T-cell (primary cell): ENCODE measurements at regions not wholly inside any gene's neighbourhood (a gene's known extent, or its start where the extent isn't known, plus 50 kb on each side); places are given as distances from the start of the nearest gene placed in this dataset.

ENCODE experiments used
- ATAC-seq, 4 experiments: fragments of 200-7000 bp in 3 of 4; fragments of 150-1000 bp in 1 of 4; cut with Tn5 transposase; replicated peaks in 1 of 4; 1 replicate in 3 of 4; 2 replicates in 1 of 4; pipeline ENCODE4 v1.10.0; 2021; ENCODE audit warnings: moderate library complexity in 3 of 4, mild to moderate bottlenecking in 2 of 4, moderate number of reproducible peaks in 1 of 4
- CTCF ChIA-PET, 2 donors: fragments of 300-600 bp; sonication (Branson Sonifier 250); formaldehyde crosslinking; loops; one replicate each; lab custom pipeline; 2022; ENCODE audit warnings: antibody characterized with exemption in 2 of 2; lab: Charles Lee
- POLR2A ChIA-PET, 2 donors: fragments of 300-600 bp; sonication (Branson Sonifier 250); formaldehyde crosslinking; loops; one replicate each; lab custom pipeline; 2022; ENCODE audit warnings: antibody characterized with exemption in 2 of 2; lab: Charles Lee
- DNase-seq, 35 experiments: peaks; one replicate each; pipeline versions ENCODE4 v3.0.0 to v3.0.0-alpha.2; 2013 to 2023
- H3K27ac ChIP-seq: one replicate; pipeline ENCODE4 v1.5.1; 2013; ENCODE audit warnings: low read length
- H3K27me3 ChIP-seq, 2 experiments: replicated peaks in 1 of 2; 1 replicate in 1 of 2; 2 replicates in 1 of 2; pipeline versions ENCODE4 v1.6.1 to v1.7.0; 2013; ENCODE audit warnings: low read length in 1 of 2, mixed read lengths in 1 of 2; ENCODE audit not compliant: control insufficient read depth in 2 of 2, insufficient read depth in 2 of 2; ENCODE audit errors: extremely low read depth in 1 of 2
- H3K36me3 ChIP-seq, 2 donors: 1 replicate in 1 of 2; 2 replicates in 1 of 2; pipeline versions ENCODE4 v1.6.1 to v1.7.0; 2013; ENCODE audit warnings: low read length in 1 of 2; ENCODE audit not compliant: control insufficient read depth in 2 of 2, insufficient read depth in 1 of 2; ENCODE audit errors: extremely low read depth in 1 of 2
- H3K4me1 ChIP-seq, 2 experiments: 1 replicate in 1 of 2; 2 replicates in 1 of 2; pipeline versions ENCODE4 v1.6.1 to v1.7.0; 2013; ENCODE audit warnings: low read length in 2 of 2, mixed read lengths in 1 of 2; ENCODE audit not compliant: insufficient read depth in 2 of 2, control insufficient read depth in 1 of 2; ENCODE audit errors: extremely low read depth in 1 of 2
- H3K4me3 ChIP-seq, 2 donors: 1 replicate in 1 of 2; 2 replicates in 1 of 2; pipeline versions ENCODE4 v1.5.1 to v1.7.0; 2013; ENCODE audit warnings: mild to moderate bottlenecking in 2 of 2, low read length in 1 of 2, moderate library complexity in 1 of 2; ENCODE audit not compliant: control insufficient read depth in 1 of 2; ENCODE audit errors: extremely low read depth in 1 of 2
- H3K9me3 ChIP-seq: 2 replicates; pipeline ENCODE4 v1.7.0; 2013
- H3K27ac Mint-ChIP-seq, 2 donors: one replicate each; pipeline ENCODE4 v1.8.0; 2020 to 2021; ENCODE audit warnings: mild to moderate bottlenecking in 2 of 2, mixed read lengths in 2 of 2
- H3K27me3 Mint-ChIP-seq, 2 donors: one replicate each; pipeline ENCODE4 v1.8.0; 2021 to 2022; ENCODE audit warnings: mixed read lengths in 2 of 2
- H3K36me3 Mint-ChIP-seq: one replicate; pipeline ENCODE4 v1.8.0; 2021; ENCODE audit warnings: mixed read lengths
- H3K4me1 Mint-ChIP-seq, 3 donors: one replicate each; pipeline ENCODE4 v1.8.0; 2020 to 2022; ENCODE audit warnings: mixed read lengths in 3 of 3, mild to moderate bottlenecking in 1 of 3
- H3K4me3 Mint-ChIP-seq, 3 donors: one replicate each; pipeline ENCODE4 v1.8.0; 2020 to 2022; ENCODE audit warnings: mild to moderate bottlenecking in 3 of 3, mixed read lengths in 3 of 3, moderate library complexity in 3 of 3
- H3K9me3 Mint-ChIP-seq, 3 donors: one replicate each; pipeline ENCODE4 v1.8.0; 2020 to 2022; ENCODE audit warnings: mixed read lengths in 3 of 3
- WGBS: methylation state at CpG from one replicate; pipeline ENCODE4 v1.1.5; 2013; ENCODE audit warnings: missing lambda C conversion rate; ENCODE audit not compliant: insufficient coverage; 5-methylcytosine and 5-hydroxymethylcytosine counted together

DNA sequence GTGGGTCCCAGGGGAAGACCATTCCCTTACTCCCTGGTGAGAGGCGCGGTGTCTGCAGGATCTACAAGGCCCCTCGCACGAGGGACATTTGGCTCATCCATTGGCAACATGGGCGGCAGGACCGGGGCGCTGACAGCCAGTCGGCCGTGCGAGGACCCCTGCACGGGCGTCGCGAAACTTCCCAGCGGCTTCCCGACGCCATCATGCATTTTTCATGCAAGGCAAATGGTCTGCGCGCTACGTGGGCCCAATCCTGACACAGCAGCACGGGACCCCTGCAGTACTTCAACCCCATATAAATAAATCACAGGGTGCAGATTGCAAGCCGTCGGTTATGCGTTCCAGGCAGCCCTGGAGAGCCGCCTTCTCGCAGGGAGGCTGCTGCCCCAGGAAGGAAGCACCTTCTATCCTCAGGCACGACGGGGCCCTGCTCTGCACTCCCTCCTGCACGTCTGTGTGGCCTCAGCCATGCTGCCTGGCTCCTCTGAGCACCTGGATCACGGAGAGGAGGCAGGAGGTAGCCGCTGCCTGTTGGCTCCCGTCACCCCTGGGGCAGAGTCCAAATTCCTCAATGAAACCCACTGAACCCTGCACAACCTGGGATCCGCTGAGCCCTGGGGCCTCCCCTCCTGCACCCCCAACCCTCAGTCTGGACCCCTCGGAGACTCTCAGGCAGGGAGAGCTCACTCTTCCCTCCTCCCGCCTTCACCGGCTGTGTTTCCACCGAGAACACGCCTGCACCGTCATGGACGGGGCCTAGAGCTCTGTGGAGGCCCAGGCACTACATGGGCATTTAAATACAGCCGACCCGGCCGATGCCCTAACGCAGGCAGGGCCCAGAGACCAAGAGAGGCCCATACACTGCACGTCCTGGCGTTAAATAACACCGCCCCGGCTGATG, 90.5 kb downstream of the PDGFA start:
- DNase-seq = no peak
- H3K4me3 ChIP-seq = no peak overlapping the region
- H3K27ac ChIP-seq = no peak overlapping the region
- H3K27ac Mint-ChIP-seq = no peak overlapping the region
- no peaks in the 10 kb centered on the region for H3K4me1 Mint-ChIP-seq
- no peaks in the 10 kb centered on the region for H3K27me3 Mint-ChIP-seq
- H3K27me3 ChIP-seq = peaks cover 0 to 16% of the 10 kb centered on the region in 2 experiments
- no peaks in the 10 kb centered on the region for H3K9me3 ChIP-seq
- POLR2A ChIA-PET = no interaction called here
- no peaks in the 10 kb centered on the region for H3K36me3 Mint-ChIP-seq
- ATAC-seq = no peak
- no peaks in the 10 kb centered on the region for H3K4me1 ChIP-seq
- WGBS = 89% methylated on average over 46 of the region's 48 CpGs
- H3K36me3 ChIP-seq = no peaks in the 10 kb centered on the region
- CTCF ChIA-PET = no interaction called here
- no peak overlapping the region for H3K4me3 Mint-ChIP-seq
- no peaks in the 10 kb centered on the region for H3K9me3 Mint-ChIP-seq

DNA sequence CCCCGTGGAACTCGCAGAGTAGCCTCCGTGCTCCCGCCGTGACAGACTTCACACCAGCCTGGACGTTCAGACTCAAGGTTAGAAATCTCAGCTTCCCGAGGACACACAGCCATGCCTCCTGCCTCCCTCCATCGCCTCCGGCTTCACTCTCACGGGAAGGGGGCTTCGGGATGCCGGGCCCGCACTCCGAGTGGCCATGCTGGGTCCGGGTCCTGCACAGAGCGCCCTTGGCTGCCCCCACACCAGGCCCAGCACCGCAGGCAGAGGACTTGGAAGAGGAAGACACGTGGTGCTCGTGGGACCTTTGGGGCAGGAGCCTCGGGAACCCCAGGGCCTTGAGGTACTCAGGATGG, 89.8 kb downstream of the PDGFA start:
- Histone ChIP-seq H3K9me3 (no peaks in the 10 kb centered on the region), H3K27ac (no peak overlapping the region), H3K4me1 (peaks cover 0 to 1% of the 10 kb centered on the region in 2 experiments), H3K36me3 (no peaks in the 10 kb centered on the region), H3K4me3 (no peak overlapping the region), H3K27me3 (peaks cover 0 to 16% of the 10 kb centered on the region in 2 experiments)
- 88% methylated on average over 20 of the region's 20 CpGs for WGBS
- Mint-ChIP-seq H3K9me3 (no peaks in the 10 kb centered on the region), H3K36me3 (no peaks in the 10 kb centered on the region), H3K27me3 (no peaks in the 10 kb centered on the region), H3K4me3 (no peak overlapping the region), H3K4me1 (no peaks in the 10 kb centered on the region), H3K27ac (no peak overlapping the region)
- ATAC-seq (no peak), DNase-seq (no peak)
- ChIA-PET CTCF (no interaction called here), POLR2A (no interaction called here)

DNA sequence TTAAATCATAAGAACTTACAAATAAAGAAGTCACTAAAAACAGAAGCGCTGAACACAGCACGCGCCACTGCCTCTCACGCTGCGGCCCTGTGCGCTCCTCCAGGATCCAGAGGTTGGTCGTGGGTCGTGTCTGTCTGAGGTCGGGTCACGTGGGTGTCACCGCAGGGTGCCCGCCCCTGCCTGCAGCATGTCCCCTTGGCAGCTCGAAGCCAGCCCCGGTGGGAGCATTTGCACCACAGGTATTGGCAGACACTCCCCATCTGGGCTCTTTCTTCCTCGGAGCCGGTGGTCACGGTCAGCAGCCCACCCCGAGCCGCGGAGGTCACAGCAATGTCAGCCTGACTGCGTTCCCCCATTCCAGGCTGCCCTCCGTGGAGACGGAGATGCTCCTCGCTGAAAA, 88.6 kb downstream of the PDGFA start:
- Mint-ChIP-seq H3K4me1 (peaks cover 0 to 4% (median 0%) of the 10 kb centered on the region in 3 donors), H3K4me3 (no peak overlapping the region), H3K36me3 (no peaks in the 10 kb centered on the region), H3K27ac (no peak overlapping the region), H3K9me3 (no peaks in the 10 kb centered on the region), H3K27me3 (no peaks in the 10 kb centered on the region)
- CTCF ChIA-PET = no interaction called here
- H3K36me3 ChIP-seq = no peaks in the 10 kb centered on the region
- H3K27me3 ChIP-seq = peaks cover 0 to 16% of the 10 kb centered on the region in 2 experiments
- no peak for DNase-seq
- no peak overlapping the region for H3K4me3 ChIP-seq
- 91% methylated on average over 21 of the region's 24 CpGs for WGBS
- POLR2A ChIA-PET = no interaction called here
- no peak overlapping the region for H3K27ac ChIP-seq
- no peak for ATAC-seq
- no peaks in the 10 kb centered on the region for H3K9me3 ChIP-seq
- H3K4me1 ChIP-seq = peaks cover 0 to 9% of the 10 kb centered on the region in 2 experiments

DNA sequence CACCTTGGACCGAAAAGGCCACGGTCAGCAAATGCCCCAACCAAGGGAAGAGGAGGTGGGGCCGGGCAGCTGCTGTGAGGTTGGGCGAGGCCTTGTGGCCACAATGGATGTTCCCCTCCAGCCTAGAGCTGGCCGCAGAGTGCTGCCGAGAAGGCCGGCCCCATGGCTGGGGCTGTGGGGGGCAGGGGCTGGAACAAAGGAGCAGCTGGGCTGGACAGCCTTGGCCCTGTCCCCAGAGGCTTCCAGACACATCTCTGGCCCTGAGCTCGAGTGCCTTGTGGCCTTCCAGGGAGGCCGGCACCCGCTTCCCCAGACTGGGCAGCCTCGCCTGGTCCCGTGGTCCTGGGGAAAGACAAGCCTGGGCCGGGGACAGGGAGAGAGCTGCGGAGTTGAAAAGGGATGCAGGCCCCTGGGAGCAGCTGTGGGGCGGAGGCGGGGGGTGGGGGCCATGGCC, 88.0 kb downstream of the PDGFA start:
- Histone ChIP-seq H3K4me3 (no peak overlapping the region), H3K9me3 (no peaks in the 10 kb centered on the region), H3K27me3 (peaks cover 0 to 16% of the 10 kb centered on the region in 2 experiments), H3K27ac (no peak overlapping the region), H3K36me3 (no peaks in the 10 kb centered on the region), H3K4me1 (peaks cover 0 to 9% of the 10 kb centered on the region in 2 experiments)
- H3K4me1 Mint-ChIP-seq = peaks cover 0 to 4% (median 0%) of the 10 kb centered on the region in 3 donors
- no peaks in the 10 kb centered on the region for H3K36me3 Mint-ChIP-seq
- ATAC-seq = no peak
- no peaks in the 10 kb centered on the region for H3K27me3 Mint-ChIP-seq
- ChIA-PET POLR2A (no interaction called here), CTCF (no interaction called here)
- no peaks in the 10 kb centered on the region for H3K9me3 Mint-ChIP-seq
- 81% methylated on average over 15 of the region's 16 CpGs for WGBS
- no peak overlapping the region for H3K27ac Mint-ChIP-seq
- no peak for DNase-seq
- H3K4me3 Mint-ChIP-seq = no peak overlapping the region

DNA sequence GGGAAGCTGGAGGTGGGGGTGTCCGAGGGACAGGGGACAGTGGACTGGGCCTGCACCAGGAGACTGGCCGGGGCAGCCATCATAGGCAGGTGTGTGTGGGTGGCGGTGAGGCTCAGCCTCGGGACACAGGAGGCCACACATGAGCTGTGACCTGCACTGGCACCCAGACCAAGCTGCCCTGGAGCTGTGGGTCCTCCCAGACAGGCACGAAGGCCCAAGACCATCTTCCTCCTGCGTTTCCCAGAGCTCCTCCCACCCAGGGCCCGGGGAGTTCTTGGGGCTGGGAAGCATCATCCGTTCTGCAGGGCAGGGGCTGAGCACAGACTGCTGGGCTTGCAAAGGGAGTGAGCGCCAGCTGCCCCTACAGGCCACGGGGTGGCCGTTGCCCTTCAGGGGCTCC, 87.4 kb downstream of the PDGFA start:
- no peak overlapping the region for H3K4me3 ChIP-seq
- no peaks in the 10 kb centered on the region for H3K9me3 ChIP-seq
- peaks cover 0 to 9% of the 10 kb centered on the region in 2 experiments for H3K4me1 ChIP-seq
- Mint-ChIP-seq H3K9me3 (no peaks in the 10 kb centered on the region), H3K4me1 (peaks cover 0 to 4% (median 0%) of the 10 kb centered on the region in 3 donors), H3K4me3 (no peak overlapping the region), H3K27ac (no peak overlapping the region), H3K36me3 (no peaks in the 10 kb centered on the region), H3K27me3 (no peaks in the 10 kb centered on the region)
- H3K27ac ChIP-seq = no peak overlapping the region
- CTCF ChIA-PET = no interaction called here
- H3K27me3 ChIP-seq = peaks cover 0 to 16% of the 10 kb centered on the region in 2 experiments
- 86% methylated on average over 9 of the region's 11 CpGs for WGBS
- no peaks in the 10 kb centered on the region for H3K36me3 ChIP-seq
- no peak for ATAC-seq
- DNase-seq = no peak
- POLR2A ChIA-PET = no interaction called here

DNA sequence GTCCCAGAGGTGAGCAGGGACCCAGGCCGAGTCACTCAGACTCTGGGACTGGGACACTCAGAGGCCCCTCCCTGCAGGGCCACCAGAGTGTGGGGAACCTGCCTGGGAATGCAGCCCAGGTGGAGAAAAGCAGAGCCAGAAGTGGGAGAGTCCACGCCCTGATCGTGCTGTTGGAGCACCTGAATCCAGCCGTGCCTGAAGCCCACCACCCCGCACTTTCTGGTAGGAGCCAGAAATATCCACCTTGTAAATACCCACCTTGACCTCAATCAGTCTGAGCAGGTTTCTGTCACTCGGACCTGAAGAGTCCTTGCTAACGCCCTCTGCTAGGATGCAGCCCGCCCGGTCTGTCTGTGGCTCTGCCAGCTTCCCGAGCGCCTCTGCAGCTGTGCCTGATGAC, 86.7 kb downstream of the PDGFA start:
- Histone ChIP-seq H3K9me3 (no peaks in the 10 kb centered on the region), H3K36me3 (no peaks in the 10 kb centered on the region), H3K27ac (no peak overlapping the region), H3K27me3 (peaks cover 0 to 19% of the 10 kb centered on the region in 2 experiments), H3K4me3 (no peak overlapping the region), H3K4me1 (peaks cover 0 to 9% of the 10 kb centered on the region in 2 experiments)
- DNase-seq (no peak), ATAC-seq (no peak)
- no peaks in the 10 kb centered on the region for H3K27me3 Mint-ChIP-seq
- H3K4me3 Mint-ChIP-seq = no peak overlapping the region
- ChIA-PET POLR2A (no interaction called here), CTCF (no interaction called here)
- no peaks in the 10 kb centered on the region for H3K36me3 Mint-ChIP-seq
- H3K9me3 Mint-ChIP-seq = no peaks in the 10 kb centered on the region
- peaks cover 0 to 4% (median 0%) of the 10 kb centered on the region in 3 donors for H3K4me1 Mint-ChIP-seq
- no peak overlapping the region for H3K27ac Mint-ChIP-seq
- WGBS = 91% methylated on average over 11 of the region's 11 CpGs
